Astrocyte (in vitro differentiated cells and primary cell): ENCODE measurements at regions not wholly inside any gene's neighbourhood (a gene's known extent, or its start where the extent isn't known, plus 50 kb on each side); places are given as distances from the start of the nearest gene placed in this dataset.

Experiments used
- DNase-seq: peaks from one replicate; pipeline ENCODE4 v3.0.0-alpha.2; 2010; ENCODE audit warnings: low read depth
- FAIRE-seq: peaks from 2 replicates; lab custom pipeline; 2011; peaks lifted over from hg19 to GRCh38; lab: Jason Lieb, UNC
- H2AFZ ChIP-seq: 2 replicates; pipeline ENCODE4 v1.6.0; 2012; ENCODE audit warnings: low read depth, low read length, inconsistent platforms
- H3K27ac ChIP-seq: 2 replicates; pipeline ENCODE4 v1.5.1; 2011; ENCODE audit warnings: low read depth, low read length, inconsistent platforms
- H3K27me3 ChIP-seq: 2 replicates; pipeline ENCODE4 v1.6.0; 2011; ENCODE audit warnings: low read length, inconsistent platforms; ENCODE audit not compliant: insufficient read depth
- H3K36me3 ChIP-seq: 2 replicates; pipeline ENCODE4 v1.5.1; 2011; ENCODE audit warnings: low read length, inconsistent platforms; ENCODE audit not compliant: insufficient read depth
- H3K4me1 ChIP-seq: 2 replicates; pipeline ENCODE4 v1.5.1; 2011; ENCODE audit warnings: low read length, inconsistent platforms; ENCODE audit not compliant: insufficient read depth
- H3K4me2 ChIP-seq: 2 replicates; pipeline ENCODE4 v1.6.0; 2012; ENCODE audit warnings: low read length, inconsistent platforms
- H3K4me3 ChIP-seq: 2 replicates; pipeline ENCODE4 v1.5.1; 2011; ENCODE audit warnings: low read depth, mild to moderate bottlenecking, low read length, inconsistent platforms; ENCODE audit not compliant: insufficient read depth
- H3K79me2 ChIP-seq: 2 replicates; pipeline ENCODE4 v1.6.0; 2012; ENCODE audit warnings: mild to moderate bottlenecking, low read length, inconsistent platforms; ENCODE audit not compliant: insufficient read depth
- H3K9ac ChIP-seq: 2 replicates; pipeline ENCODE4 v1.6.0; 2012; ENCODE audit warnings: mild to moderate bottlenecking, low read length, inconsistent platforms
- H3K9me3 ChIP-seq: 2 replicates; pipeline ENCODE4 v1.5.1; 2012; ENCODE audit warnings: low read depth, mild to moderate bottlenecking, low read length, inconsistent platforms; ENCODE audit not compliant: insufficient read depth
- H4K20me1 ChIP-seq: 2 replicates; pipeline ENCODE4 v1.6.0; 2012; ENCODE audit warnings: low read length, inconsistent platforms; ENCODE audit not compliant: insufficient read depth
- H3K27ac Mint-ChIP-seq: one replicate; pipeline ENCODE4 v1.8.0; 2021; ENCODE audit warnings: mild to moderate bottlenecking, mixed read lengths; ENCODE audit not compliant: unreplicated experiment
- H3K27me3 Mint-ChIP-seq: one replicate; pipeline ENCODE4 v1.8.0; 2021; ENCODE audit warnings: low read depth, mixed read lengths; ENCODE audit not compliant: unreplicated experiment
- H3K36me3 Mint-ChIP-seq: one replicate; pipeline ENCODE4 v1.8.0; 2021; ENCODE audit warnings: low read depth, mixed read lengths; ENCODE audit not compliant: unreplicated experiment
- H3K4me1 Mint-ChIP-seq: one replicate; pipeline ENCODE4 v1.8.0; 2021; ENCODE audit warnings: low read depth, mixed read lengths; ENCODE audit not compliant: unreplicated experiment
- H3K4me3 Mint-ChIP-seq: one replicate; pipeline ENCODE4 v1.8.0; 2021; ENCODE audit warnings: mild to moderate bottlenecking, moderate library complexity, mixed read lengths; ENCODE audit not compliant: unreplicated experiment
- H3K9me3 Mint-ChIP-seq: one replicate; pipeline ENCODE4 v1.8.0; 2021; ENCODE audit warnings: mild to moderate bottlenecking, mixed read lengths; ENCODE audit not compliant: unreplicated experiment
- EZH2 ChIP-seq: IDR thresholded peaks from 2 replicates; pipeline ENCODE4 v1.6.1; 2012; ENCODE audit warnings: mild to moderate bottlenecking, low read length, inconsistent platforms; ENCODE audit not compliant: insufficient read depth
- TF ChIP-seq, protein P1 (sequence below): IDR thresholded peaks from 2 replicates; pipeline ENCODE4 v1.5.1; 2011; ENCODE audit warnings: low read depth, mild to moderate bottlenecking, inconsistent platforms, low read length, moderate library complexity; ENCODE audit not compliant: insufficient read depth

DNA sequence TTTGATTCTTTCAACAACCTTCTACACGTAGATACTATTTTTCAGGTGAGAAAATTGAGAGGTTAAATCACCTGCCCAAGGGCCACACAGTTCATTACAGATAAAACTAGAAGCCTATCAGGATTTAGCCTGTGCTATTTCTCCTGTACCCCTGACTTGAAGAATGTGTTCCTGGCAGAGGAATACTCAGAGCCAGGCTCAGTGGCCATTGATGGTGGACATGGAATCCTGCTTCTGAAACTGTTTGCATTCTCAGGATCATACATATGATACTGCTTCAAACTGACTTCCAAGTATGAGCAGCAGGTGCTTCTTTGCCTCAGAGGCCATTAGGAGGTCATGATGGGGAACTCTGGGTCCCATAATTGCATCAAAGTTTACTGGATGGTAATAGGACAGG lies 348.6 kb downstream of the ADRA2A start:
- TF ChIP-seq, protein P1, sequence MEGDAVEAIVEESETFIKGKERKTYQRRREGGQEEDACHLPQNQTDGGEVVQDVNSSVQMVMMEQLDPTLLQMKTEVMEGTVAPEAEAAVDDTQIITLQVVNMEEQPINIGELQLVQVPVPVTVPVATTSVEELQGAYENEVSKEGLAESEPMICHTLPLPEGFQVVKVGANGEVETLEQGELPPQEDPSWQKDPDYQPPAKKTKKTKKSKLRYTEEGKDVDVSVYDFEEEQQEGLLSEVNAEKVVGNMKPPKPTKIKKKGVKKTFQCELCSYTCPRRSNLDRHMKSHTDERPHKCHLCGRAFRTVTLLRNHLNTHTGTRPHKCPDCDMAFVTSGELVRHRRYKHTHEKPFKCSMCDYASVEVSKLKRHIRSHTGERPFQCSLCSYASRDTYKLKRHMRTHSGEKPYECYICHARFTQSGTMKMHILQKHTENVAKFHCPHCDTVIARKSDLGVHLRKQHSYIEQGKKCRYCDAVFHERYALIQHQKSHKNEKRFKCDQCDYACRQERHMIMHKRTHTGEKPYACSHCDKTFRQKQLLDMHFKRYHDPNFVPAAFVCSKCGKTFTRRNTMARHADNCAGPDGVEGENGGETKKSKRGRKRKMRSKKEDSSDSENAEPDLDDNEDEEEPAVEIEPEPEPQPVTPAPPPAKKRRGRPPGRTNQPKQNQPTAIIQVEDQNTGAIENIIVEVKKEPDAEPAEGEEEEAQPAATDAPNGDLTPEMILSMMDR = no peak
- TF ChIP-seq EZH2 = no peak
- Mint-ChIP-seq H3K9me3 (peaks cover 3% of the 10 kb centered on the region), H3K27me3 (peaks cover 4% of the 10 kb centered on the region), H3K27ac (no peak overlapping the region), H3K36me3 (no peaks in the 10 kb centered on the region), H3K4me3 (no peak overlapping the region), H3K4me1 (no peaks in the 10 kb centered on the region)
- no peak for DNase-seq
- Histone ChIP-seq H4K20me1 (no peaks in the 10 kb centered on the region), H3K4me2 (no peak overlapping the region), H3K9ac (no peak overlapping the region), H3K4me1 (no peaks in the 10 kb centered on the region), H3K27me3 (no peaks in the 10 kb centered on the region), H3K4me3 (no peak overlapping the region), H3K9me3 (peaks cover 3% of the 10 kb centered on the region), H3K79me2 (no peaks in the 10 kb centered on the region), H2AFZ (no peak overlapping the region), H3K27ac (no peak overlapping the region), H3K36me3 (no peaks in the 10 kb centered on the region)
- no peak for FAIRE-seq

DNA sequence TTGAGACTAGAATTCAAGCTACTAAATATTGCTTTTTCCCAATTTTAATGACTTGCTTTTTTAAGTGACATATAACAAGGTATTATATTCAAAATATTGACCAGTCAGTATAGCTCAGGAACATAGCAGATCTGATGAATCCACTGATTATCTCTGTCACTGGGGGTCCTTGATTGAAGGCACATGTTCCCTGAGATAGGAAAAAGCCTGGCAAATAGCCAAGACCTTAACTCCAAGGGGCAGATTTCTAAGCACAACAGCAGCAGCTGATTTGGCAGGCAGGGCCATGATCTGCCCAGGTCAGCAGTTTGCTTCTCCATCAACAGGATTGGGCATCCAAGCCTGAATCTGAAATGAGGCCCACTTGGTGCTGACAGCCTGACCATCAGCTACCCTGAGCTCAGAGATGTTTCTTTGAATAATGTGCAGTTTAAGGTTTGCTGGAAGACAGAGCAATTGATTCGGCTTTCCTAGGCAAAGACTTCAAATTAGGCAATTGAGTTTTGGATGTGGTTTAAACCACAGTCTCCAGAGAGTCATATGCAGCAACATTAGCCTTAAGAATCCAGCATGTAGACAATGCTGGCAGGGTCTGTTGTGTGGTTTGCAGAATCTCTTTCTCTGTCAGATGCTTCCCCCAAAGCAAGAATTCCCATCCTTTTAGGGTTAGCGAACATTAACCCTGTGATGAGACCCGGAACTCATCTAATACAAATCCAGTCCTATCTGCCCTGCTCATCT lies 352.6 kb downstream of the ADRA2A start:
- no peak for FAIRE-seq
- Histone ChIP-seq H3K4me3 (no peak overlapping the region), H3K27me3 (no peaks in the 10 kb centered on the region), H3K9me3 (no peaks in the 10 kb centered on the region), H3K36me3 (no peaks in the 10 kb centered on the region), H3K9ac (no peak overlapping the region), H4K20me1 (no peaks in the 10 kb centered on the region), H3K27ac (no peak overlapping the region), H3K4me1 (no peaks in the 10 kb centered on the region), H2AFZ (no peak overlapping the region), H3K79me2 (no peaks in the 10 kb centered on the region), H3K4me2 (no peak overlapping the region)
- Mint-ChIP-seq H3K27ac (no peak overlapping the region), H3K27me3 (peaks cover 4% of the 10 kb centered on the region), H3K36me3 (no peaks in the 10 kb centered on the region), H3K4me3 (no peak overlapping the region), H3K4me1 (no peaks in the 10 kb centered on the region), H3K9me3 (no peaks in the 10 kb centered on the region)
- TF ChIP-seq EZH2 = no peak
- TF ChIP-seq, protein P1 = no peak
- DNase-seq = no peak

DNA sequence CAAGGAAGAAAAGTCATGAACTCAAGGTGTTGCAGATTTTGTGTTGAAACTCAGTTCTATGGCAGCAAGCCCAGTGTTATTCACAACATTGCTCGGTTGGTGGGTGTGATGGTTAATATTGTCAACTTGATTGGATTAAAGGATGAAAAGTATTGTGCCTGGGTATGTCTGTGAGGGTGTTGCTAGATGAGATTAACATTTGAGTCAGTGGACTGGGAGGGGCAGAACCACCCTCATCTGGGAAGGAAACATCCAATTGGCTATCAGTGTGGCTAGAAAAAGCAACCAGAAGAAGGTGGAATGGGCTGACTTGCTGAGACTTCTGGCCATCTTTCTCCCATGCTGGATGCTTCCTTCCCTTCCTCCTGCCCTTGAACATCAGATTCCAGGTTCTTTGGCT lies 353.2 kb downstream of the ADRA2A start:
- Histone ChIP-seq H3K79me2 (no peaks in the 10 kb centered on the region), H3K9ac (no peak overlapping the region), H4K20me1 (no peaks in the 10 kb centered on the region), H3K36me3 (no peaks in the 10 kb centered on the region), H3K9me3 (no peaks in the 10 kb centered on the region), H3K27ac (no peak overlapping the region), H3K4me2 (no peak overlapping the region), H2AFZ (no peak overlapping the region), H3K27me3 (no peaks in the 10 kb centered on the region), H3K4me3 (no peak overlapping the region), H3K4me1 (no peaks in the 10 kb centered on the region)
- Mint-ChIP-seq H3K27me3 (peaks cover 4% of the 10 kb centered on the region), H3K4me1 (no peaks in the 10 kb centered on the region), H3K4me3 (no peak overlapping the region), H3K9me3 (no peaks in the 10 kb centered on the region), H3K36me3 (no peaks in the 10 kb centered on the region), H3K27ac (no peak overlapping the region)
- TF ChIP-seq, protein P1 = no peak
- TF ChIP-seq EZH2 = no peak
- FAIRE-seq = no peak
- no peak for DNase-seq
